ENCODE measurements at regions not wholly inside any gene's neighbourhood (a gene's known extent, or its start where the extent isn't known, plus 50 kb on each side); places are given as distances from the start of the nearest gene placed in this dataset.

GRCh38 chr4:17096692-17097091 lies 198.2 kb upstream of the LDB2 start:
- no peak for DNase-seq

- no peak for DNase-seq
Observed at GRCh38 chr4:17095771-17096170, 197.3 kb upstream of the LDB2 start.

- no peak for DNase-seq
Observed at GRCh38 chr4:17094876-17095210, 196.4 kb upstream of the LDB2 start.

GRCh38 chr4:17094159-17094875 lies 195.9 kb upstream of the LDB2 start:
- no peak for DNase-seq

GRCh38 chr4:17093481-17093880 lies 195.0 kb upstream of the LDB2 start:
- DNase-seq = no peak

GRCh38 chr4:17092736-17093437 lies 194.4 kb upstream of the LDB2 start:
- no peak for DNase-seq

GRCh38 chr4:17091104-17091503 lies 192.7 kb upstream of the LDB2 start:
- no peak for DNase-seq

- DNase-seq = no peak
Observed at GRCh38 chr4:17090063-17090462, 191.6 kb upstream of the LDB2 start.

- no peak for DNase-seq
Observed at GRCh38 chr4:17085416-17085815, 187.0 kb upstream of the LDB2 start.

- no peak for DNase-seq
Observed at GRCh38 chr4:17082186-17082585, 183.7 kb upstream of the LDB2 start.

GRCh38 chr4:17081179-17081578 lies 182.7 kb upstream of the LDB2 start:
- DNase-seq = no peak

GRCh38 chr4:17077105-17077504 lies 178.7 kb upstream of the LDB2 start:
- DNase-seq = no peak

- DNase-seq = no peak
Observed at GRCh38 chr4:17072483-17072882, 174.0 kb upstream of the LDB2 start.

- DNase-seq = no peak
Observed at GRCh38 chr4:17068891-17069290, 170.4 kb upstream of the LDB2 start.

- DNase-seq = no peak
Observed at GRCh38 chr4:17068392-17068791, 169.9 kb upstream of the LDB2 start.

GRCh38 chr4:17066972-17067371 lies 168.5 kb upstream of the LDB2 start:
- DNase-seq = no peak

GRCh38 chr4:17066236-17066635 lies 167.8 kb upstream of the LDB2 start:
- no peak for DNase-seq

GRCh38 chr4:17065821-17066220 lies 167.4 kb upstream of the LDB2 start:
- DNase-seq = no peak

- DNase-seq = no peak
Observed at GRCh38 chr4:17064959-17065358, 166.5 kb upstream of the LDB2 start.

GRCh38 chr4:17063888-17064287 lies 165.4 kb upstream of the LDB2 start:
- DNase-seq = no peak

GRCh38 chr4:17060230-17060629 lies 161.8 kb upstream of the LDB2 start:
- no peak for DNase-seq

GRCh38 chr4:17058916-17059741 lies 160.7 kb upstream of the LDB2 start:
- no peak for DNase-seq

- DNase-seq = no peak
Observed at GRCh38 chr4:17058536-17058915, 160.1 kb upstream of the LDB2 start.

GRCh38 chr4:17057035-17057434 lies 158.6 kb upstream of the LDB2 start:
- no peak for DNase-seq

All from activated CD8-positive, alpha-beta memory T cell treated with anti-CD3 and anti-CD28 coated beads for 24 hours (primary cell).